Bronchial epithelial cell (primary cell): ENCODE measurements at regions not wholly inside any gene's neighbourhood (a gene's known extent, or its start where the extent isn't known, plus 50 kb on each side); places are given as distances from the start of the nearest gene placed in this dataset.
A peak's percentile ranks its signal among the peaks of the same experiment; 100 is the strongest.

Source experiments
- DNase-seq: peaks from one replicate; pipeline ENCODE4 v3.0.0-alpha.2; 2010; ENCODE audit warnings: low read depth
- FAIRE-seq: peaks from 2 replicates; lab custom pipeline; 2011; peaks lifted over from hg19 to GRCh38; lab: Jason Lieb, UNC
- H3K27me3 ChIP-seq: 2 replicates; pipeline ENCODE4 v1.5.1; 2011; ENCODE audit warnings: low read length; ENCODE audit not compliant: control insufficient read depth, insufficient read depth
- H3K36me3 ChIP-seq: 2 replicates; pipeline ENCODE4 v1.5.1; 2011; ENCODE audit warnings: low read length; ENCODE audit not compliant: control insufficient read depth, insufficient read depth
- H3K4me3 ChIP-seq: 2 replicates; pipeline ENCODE4 v1.5.1; 2011; ENCODE audit warnings: mild to moderate bottlenecking, low read depth, low read length, control low read depth
- TF ChIP-seq, protein P1 (sequence below): IDR thresholded peaks from 2 replicates; pipeline ENCODE4 v1.5.1; 2011; ENCODE audit warnings: mild to moderate bottlenecking, moderate library complexity, low read length, control low read depth, inconsistent platforms; ENCODE audit not compliant: insufficient read depth, severe bottlenecking

GRCh38 chr12:60935981-60936761 is 1324.0 kb upstream of the USP15 start:
- no peaks in the 10 kb centered on the region for H3K36me3 ChIP-seq
- no peaks in the 10 kb centered on the region for H3K27me3 ChIP-seq
- FAIRE-seq (no peak), DNase-seq (peak; percentile 4)
- TF ChIP-seq, protein P1, sequence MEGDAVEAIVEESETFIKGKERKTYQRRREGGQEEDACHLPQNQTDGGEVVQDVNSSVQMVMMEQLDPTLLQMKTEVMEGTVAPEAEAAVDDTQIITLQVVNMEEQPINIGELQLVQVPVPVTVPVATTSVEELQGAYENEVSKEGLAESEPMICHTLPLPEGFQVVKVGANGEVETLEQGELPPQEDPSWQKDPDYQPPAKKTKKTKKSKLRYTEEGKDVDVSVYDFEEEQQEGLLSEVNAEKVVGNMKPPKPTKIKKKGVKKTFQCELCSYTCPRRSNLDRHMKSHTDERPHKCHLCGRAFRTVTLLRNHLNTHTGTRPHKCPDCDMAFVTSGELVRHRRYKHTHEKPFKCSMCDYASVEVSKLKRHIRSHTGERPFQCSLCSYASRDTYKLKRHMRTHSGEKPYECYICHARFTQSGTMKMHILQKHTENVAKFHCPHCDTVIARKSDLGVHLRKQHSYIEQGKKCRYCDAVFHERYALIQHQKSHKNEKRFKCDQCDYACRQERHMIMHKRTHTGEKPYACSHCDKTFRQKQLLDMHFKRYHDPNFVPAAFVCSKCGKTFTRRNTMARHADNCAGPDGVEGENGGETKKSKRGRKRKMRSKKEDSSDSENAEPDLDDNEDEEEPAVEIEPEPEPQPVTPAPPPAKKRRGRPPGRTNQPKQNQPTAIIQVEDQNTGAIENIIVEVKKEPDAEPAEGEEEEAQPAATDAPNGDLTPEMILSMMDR, result peak; percentile 19
- H3K4me3 ChIP-seq, result no peak overlapping the region

DNA sequence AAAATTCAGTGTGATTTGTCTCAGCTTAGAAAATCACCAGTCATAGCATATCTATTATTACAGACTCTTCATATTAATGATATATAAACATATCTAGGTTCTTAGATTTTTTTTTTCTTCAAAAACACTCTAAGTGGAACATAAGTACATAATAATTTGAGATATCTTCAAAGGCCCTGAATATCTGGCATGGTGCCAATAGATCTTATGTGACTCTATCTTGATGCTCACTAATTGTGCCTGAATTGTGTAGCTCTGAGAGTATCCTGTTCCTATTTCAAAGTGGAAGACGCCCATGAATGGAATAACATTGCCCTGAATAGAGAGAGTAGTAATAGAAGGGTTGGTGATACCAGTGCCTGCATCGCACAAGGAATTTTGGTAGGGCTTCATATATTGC is 1312.7 kb upstream of the USP15 start:
- DNase-seq (no peak), FAIRE-seq (no peak)
- Histone ChIP-seq H3K27me3 (no peaks in the 10 kb centered on the region), H3K4me3 (no peak overlapping the region), H3K36me3 (no peaks in the 10 kb centered on the region)
- TF ChIP-seq, protein P1, result no peak

DNA sequence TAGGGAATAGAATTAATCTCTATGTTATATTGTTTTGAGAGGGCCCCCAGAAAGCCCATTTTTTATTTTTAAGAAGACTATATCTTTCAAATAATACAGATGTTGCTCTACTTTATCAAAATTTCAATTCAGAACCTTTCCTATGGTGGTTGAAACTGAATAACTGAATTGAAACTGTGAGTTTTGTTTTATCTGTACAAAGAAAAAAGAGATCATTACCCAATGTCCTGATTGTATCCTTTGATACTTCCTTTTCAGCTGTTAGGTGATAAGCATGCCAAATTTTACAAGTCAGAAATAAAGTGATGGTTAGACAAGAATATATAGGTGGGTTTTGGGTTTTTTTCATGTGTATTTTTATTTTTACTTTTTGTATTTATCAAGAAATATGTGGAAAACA is 1293.1 kb upstream of the USP15 start:
- FAIRE-seq, result no peak

DNA sequence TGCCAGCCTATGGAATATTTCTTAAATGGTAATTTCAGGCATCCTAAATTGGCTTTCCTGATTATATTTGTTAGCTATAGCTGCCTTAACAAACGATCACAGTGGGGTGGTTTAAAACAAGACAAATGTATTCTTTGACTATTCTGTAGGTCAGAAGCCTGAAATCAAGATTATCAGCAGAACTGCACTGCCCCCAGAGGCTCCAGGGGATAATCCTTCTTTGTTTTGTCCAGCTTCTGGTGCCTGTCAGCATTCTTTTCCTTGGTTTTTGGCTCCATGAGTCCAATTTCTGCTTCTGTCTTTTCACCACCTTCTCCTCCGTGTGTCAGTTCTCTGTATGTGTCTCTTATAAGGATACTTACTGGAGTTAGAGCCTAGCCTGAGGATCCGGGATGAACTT is 1282.2 kb upstream of the USP15 start:
- FAIRE-seq (no peak), DNase-seq (peak; percentile 5)
- H3K4me3 ChIP-seq, result no peak overlapping the region
- TF ChIP-seq, protein P1, result peak; percentile 19
- H3K27me3 ChIP-seq, result no peaks in the 10 kb centered on the region
- H3K36me3 ChIP-seq, result no peaks in the 10 kb centered on the region

More for the DNA sequence above, 1293.1 kb upstream of the USP15 start:
- TF ChIP-seq, protein P1, result no peak
- no peak overlapping the region for H3K4me3 ChIP-seq
- H3K27me3 ChIP-seq, result no peaks in the 10 kb centered on the region
- no peaks in the 10 kb centered on the region for H3K36me3 ChIP-seq
- no peak for DNase-seq

GRCh38 chr12:60980558-60980957 is 1279.6 kb upstream of the USP15 start:
- FAIRE-seq (no peak), DNase-seq (no peak)
- no peaks in the 10 kb centered on the region for H3K36me3 ChIP-seq
- no peak overlapping the region for H3K4me3 ChIP-seq
- TF ChIP-seq, protein P1, result no peak
- H3K27me3 ChIP-seq, result no peaks in the 10 kb centered on the region

DNA sequence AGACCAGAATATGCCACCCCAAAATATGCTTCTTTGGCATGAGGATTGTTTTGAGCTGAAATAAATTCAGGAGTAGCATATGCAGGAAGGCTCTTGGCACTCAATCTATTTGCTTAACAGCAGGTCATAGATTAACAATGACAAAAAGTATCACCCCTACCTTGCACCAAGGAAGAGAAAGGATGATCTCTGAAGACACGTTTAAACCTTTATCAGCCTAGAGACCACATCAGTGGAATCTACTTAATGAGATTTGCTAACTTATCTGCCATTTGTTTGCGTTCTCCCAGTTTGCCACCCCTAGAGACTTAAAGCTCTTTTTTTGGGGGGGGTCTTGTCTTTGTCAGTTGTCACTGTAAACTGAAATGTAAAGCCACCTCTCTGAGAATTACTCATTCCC is 1278.7 kb upstream of the USP15 start:
- Histone ChIP-seq H3K4me3 (no peak overlapping the region), H3K27me3 (no peaks in the 10 kb centered on the region), H3K36me3 (no peaks in the 10 kb centered on the region)
- no peak for FAIRE-seq
- TF ChIP-seq, protein P1, result no peak
- no peak for DNase-seq
